Fibroblast of mammary gland (primary cell): ENCODE measurements at regions not wholly inside any gene's neighbourhood (a gene's known extent, or its start where the extent isn't known, plus 50 kb on each side); places are given as distances from the start of the nearest gene placed in this dataset.
A peak's percentile ranks its signal among the peaks of the same experiment; 100 is the strongest.

Experiments
- DNase-seq: peaks from one replicate; pipeline ENCODE4 v3.0.0-alpha.2; 2010; ENCODE audit warnings: low read depth
- H3K4me3 ChIP-seq: 2 replicates; pipeline ENCODE4 v1.5.1; 2011; ENCODE audit warnings: low read depth, mild to moderate bottlenecking, low read length, moderate library complexity; ENCODE audit not compliant: control insufficient read depth
- TF ChIP-seq, protein P1 (sequence below): conservative IDR thresholded peaks from 2 replicates; pipeline ENCODE4 v1.5.1; 2011; ENCODE audit warnings: low read depth, low read length, inconsistent platforms; ENCODE audit not compliant: control insufficient read depth, insufficient read depth

DNA sequence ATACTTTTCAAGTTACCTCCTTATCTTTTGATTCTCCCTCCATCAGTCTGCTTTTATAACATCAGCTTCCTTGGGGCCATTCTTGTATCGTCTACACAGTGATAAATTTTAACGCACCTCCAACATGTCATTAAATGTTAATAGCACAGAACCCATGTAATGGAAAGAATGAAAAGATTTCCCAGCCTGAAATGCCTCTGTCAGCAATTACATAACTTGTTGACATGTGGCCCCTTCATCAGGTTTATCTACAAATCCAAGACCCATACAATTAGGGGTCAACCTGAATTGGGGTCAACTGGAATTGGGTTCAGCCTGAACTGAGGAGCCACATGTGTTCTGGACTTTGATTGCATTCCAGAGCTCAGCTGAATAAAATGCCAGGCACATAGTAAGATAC, 148.2 kb upstream of the KLF7 start:
- H3K4me3 ChIP-seq: no peak overlapping the region
- no peak for DNase-seq
- TF ChIP-seq, protein P1, sequence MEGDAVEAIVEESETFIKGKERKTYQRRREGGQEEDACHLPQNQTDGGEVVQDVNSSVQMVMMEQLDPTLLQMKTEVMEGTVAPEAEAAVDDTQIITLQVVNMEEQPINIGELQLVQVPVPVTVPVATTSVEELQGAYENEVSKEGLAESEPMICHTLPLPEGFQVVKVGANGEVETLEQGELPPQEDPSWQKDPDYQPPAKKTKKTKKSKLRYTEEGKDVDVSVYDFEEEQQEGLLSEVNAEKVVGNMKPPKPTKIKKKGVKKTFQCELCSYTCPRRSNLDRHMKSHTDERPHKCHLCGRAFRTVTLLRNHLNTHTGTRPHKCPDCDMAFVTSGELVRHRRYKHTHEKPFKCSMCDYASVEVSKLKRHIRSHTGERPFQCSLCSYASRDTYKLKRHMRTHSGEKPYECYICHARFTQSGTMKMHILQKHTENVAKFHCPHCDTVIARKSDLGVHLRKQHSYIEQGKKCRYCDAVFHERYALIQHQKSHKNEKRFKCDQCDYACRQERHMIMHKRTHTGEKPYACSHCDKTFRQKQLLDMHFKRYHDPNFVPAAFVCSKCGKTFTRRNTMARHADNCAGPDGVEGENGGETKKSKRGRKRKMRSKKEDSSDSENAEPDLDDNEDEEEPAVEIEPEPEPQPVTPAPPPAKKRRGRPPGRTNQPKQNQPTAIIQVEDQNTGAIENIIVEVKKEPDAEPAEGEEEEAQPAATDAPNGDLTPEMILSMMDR: no peak

DNA sequence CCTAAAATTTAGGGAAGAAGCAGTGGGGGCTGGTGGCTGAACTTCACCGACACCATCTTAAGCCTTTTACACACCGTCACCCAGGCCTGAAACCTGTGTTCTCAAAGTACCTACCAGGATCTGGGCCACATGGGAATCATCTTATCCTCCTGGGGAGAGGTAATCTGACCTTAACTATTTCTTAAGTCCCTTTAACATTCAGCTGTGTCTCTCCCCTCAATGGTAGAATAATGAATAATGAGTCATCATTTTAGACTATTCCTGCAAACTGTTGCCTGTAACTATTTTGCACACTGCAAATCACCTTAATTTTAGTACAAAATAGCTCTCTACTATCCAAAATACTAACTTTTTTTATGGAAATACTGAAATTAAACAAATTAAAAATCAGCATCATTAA, 149.4 kb upstream of the KLF7 start:
- no peak overlapping the region for H3K4me3 ChIP-seq
- DNase-seq: peak; percentile 46
- TF ChIP-seq, protein P1: no peak

DNA sequence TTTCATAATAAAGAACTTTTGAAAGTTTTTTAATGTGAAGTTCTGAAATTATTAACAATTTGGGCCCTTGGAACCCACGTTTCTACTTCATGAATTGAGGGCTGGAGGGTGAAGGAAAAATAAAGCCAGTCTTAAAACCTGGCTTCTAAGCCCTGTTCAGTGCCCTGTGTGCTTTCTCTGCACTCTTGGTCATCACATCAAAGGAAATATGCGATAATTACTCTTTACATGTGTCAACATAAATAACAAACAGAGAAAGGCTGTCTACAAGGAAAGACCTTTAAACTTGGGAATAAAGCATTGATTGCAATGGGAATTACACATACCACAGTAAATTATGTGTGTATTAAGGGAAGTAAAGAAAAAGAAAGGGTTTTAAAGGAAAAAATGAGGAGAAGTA, 150.7 kb upstream of the KLF7 start:
- no peak overlapping the region for H3K4me3 ChIP-seq
- no peak for DNase-seq
- TF ChIP-seq, protein P1: no peak

DNA sequence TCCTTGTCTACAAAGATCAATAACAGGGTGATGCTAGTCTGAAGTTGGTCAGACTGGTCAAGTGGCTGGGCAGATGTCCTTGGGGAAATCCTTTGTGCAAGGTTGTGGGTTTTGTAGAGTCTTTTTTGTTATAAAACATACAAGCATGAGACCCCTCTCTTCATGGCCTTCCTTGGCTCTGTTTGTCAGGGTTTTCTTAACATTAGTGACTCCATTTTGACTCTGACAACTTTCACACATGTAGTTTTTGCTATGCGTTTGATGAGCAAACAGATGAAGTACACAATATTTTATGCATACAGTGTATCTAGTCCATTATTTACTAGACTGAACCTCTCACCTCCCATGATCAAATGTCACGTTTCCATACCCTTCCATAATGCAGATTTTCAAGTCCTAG, 151.2 kb upstream of the KLF7 start:
- DNase-seq: no peak
- no peak overlapping the region for H3K4me3 ChIP-seq
- TF ChIP-seq, protein P1: no peak

DNA sequence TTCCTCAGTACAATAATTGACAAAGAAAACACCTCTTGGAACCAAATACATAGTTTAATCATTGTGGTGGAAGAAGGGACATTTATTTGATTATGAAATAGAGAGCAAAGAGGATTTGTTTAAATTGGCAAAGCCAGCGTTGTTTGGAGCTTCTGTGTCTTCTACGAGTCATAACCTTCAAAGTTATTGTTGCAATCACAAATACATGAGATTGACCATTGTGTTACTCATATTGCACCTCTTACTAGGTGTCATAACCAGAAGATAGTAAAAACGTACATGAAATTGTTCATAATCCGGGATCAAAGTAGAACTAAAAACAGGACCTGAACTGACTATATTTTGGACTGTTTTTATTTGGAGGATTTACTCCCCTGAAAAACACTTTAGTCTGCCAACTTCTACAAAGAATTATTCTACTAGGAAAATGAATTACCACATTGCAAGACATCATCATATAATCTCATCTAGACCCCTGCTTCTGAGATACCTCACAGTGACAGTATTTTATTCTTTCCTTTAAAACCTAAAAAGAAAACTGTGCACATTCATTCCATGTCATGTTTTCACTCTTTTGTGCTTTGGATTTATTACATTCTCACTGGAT, 151.7 kb upstream of the KLF7 start:
- TF ChIP-seq, protein P1: no peak
- H3K4me3 ChIP-seq: no peak overlapping the region
- DNase-seq: peak; percentile 87

DNA sequence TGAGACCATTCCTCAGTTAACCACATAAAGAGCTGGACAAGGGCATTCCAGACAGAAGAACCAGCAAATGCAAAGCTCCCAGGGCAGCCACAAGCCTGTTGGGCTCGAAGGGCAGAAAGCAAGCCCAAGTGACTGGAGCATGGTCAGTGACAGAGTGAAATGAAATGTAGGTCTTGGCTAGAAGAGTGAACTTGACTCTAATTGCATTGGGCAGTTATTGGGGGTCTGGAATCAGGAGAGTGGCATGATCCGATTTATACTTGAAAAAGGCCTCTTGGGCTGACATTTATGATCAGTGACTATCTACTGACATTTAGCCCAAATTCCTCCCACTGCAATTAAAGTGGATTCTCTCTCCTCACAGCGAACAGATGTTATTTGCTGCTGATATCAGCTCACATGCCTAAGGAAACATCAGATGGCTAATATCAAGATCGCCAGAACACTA, 152.5 kb upstream of the KLF7 start:
- TF ChIP-seq, protein P1: no peak
- no peak overlapping the region for H3K4me3 ChIP-seq
- DNase-seq: no peak

DNA sequence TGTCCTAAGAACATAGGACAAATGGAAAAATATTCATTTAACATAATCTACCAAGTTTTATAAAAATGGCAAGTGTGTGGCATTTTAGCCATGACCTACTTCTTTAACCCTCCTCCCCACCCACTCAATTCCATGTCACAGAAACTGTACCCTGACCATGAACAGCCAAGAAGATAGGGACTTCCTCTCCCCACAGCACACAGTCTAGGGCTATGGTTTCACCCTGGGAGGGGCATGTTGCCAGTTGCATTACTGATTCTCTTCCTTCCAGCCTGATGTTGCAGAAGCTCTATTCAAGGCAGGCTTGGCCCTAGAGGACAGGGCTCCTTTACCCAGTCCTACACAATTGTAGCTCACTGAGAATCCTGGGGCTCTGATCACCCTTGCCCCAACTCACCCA, 153.6 kb upstream of the KLF7 start:
- TF ChIP-seq, protein P1: no peak
- no peak for DNase-seq
- no peak overlapping the region for H3K4me3 ChIP-seq
